ENCODE measurements at regions not wholly inside any gene's neighbourhood (a gene's known extent, or its start where the extent isn't known, plus 50 kb on each side); places are given as distances from the start of the nearest gene placed in this dataset.

- DNase-seq (ENCODE audit: low read depth) = no peak
Observed at GRCh38 chr22:27625769-27626674, 175.5 kb downstream of the MN1 start.

- DNase-seq (ENCODE audit: low read depth) = no peak
Observed at GRCh38 chr22:27626675-27627443, 174.7 kb downstream of the MN1 start.

GRCh38 chr22:27627444-27627833, 174.1 kb downstream of the MN1 start:
- no peak for DNase-seq (ENCODE audit: low read depth)

GRCh38 chr22:27627901-27628300, 173.7 kb downstream of the MN1 start:
- DNase-seq (ENCODE audit: low read depth) = no peak

- DNase-seq (ENCODE audit: low read depth) = no peak
Observed at GRCh38 chr22:27628341-27628740, 173.2 kb downstream of the MN1 start.

- no peak for DNase-seq (ENCODE audit: low read depth)
Observed at GRCh38 chr22:27628891-27629631, 172.5 kb downstream of the MN1 start.

- DNase-seq (ENCODE audit: low read depth) = no peak
Observed at GRCh38 chr22:27629908-27630673, 171.5 kb downstream of the MN1 start.

- no peak for DNase-seq (ENCODE audit: low read depth)
Observed at GRCh38 chr22:27630754-27631153, 170.8 kb downstream of the MN1 start.

GRCh38 chr22:27631641-27632040, 169.9 kb downstream of the MN1 start:
- no peak for DNase-seq (ENCODE audit: low read depth)

GRCh38 chr22:27632451-27633295, 168.9 kb downstream of the MN1 start:
- DNase-seq (ENCODE audit: low read depth) = no peak

- no peak for DNase-seq (ENCODE audit: low read depth)
Observed at GRCh38 chr22:27633296-27633871, 168.2 kb downstream of the MN1 start.

GRCh38 chr22:27634043-27634740, 167.4 kb downstream of the MN1 start:
- DNase-seq (ENCODE audit: low read depth) = no peak

GRCh38 chr22:27635435-27635834, 166.1 kb downstream of the MN1 start:
- no peak for DNase-seq (ENCODE audit: low read depth)

- DNase-seq (ENCODE audit: low read depth) = no peak
Observed at GRCh38 chr22:27635852-27636251, 165.7 kb downstream of the MN1 start.

GRCh38 chr22:27636716-27637508, 164.6 kb downstream of the MN1 start:
- DNase-seq (ENCODE audit: low read depth) = no peak

GRCh38 chr22:27637604-27638003, 164.0 kb downstream of the MN1 start:
- DNase-seq (ENCODE audit: low read depth) = no peak

- DNase-seq (ENCODE audit: low read depth) = no peak
Observed at GRCh38 chr22:27638329-27639233, 163.0 kb downstream of the MN1 start.

All from stimulated activated CD8-positive, alpha-beta memory T cell treated with anti-CD3 and anti-CD28 coated beads, Interleukin-7, amount 100 ng/mL, for 24 hours (primary cell).